ENCODE measurements at regions not wholly inside any gene's neighbourhood (a gene's known extent, or its start where the extent isn't known, plus 50 kb on each side); places are given as distances from the start of the nearest gene placed in this dataset.

GRCh38 chr19:33904681-33905080, 108.0 kb downstream of the KCTD15 start:
- TF ChIP-seq ZNF274 (IDR thresholded peaks at IDR 0.05; ENCODE audit: low read depth, low read length) (no peak), SUZ12 (IDR thresholded peaks at IDR 0.05; ENCODE audit: extremely low read depth, insufficient read depth, insufficient read length) (no peak)
